K562 (cell line): ENCODE measurements at regions not wholly inside any gene's neighbourhood (a gene's known extent, or its start where the extent isn't known, plus 50 kb on each side); places are given as distances from the start of the nearest gene placed in this dataset.

Experiments used
- BRF1 ChIP-seq: IDR thresholded peaks from 3 replicates; pipeline ENCODE4 v1.6.1; 2011; ENCODE audit warnings: borderline replicate concordance, mild to moderate bottlenecking; ENCODE audit not compliant: insufficient read length; ENCODE audit errors: extremely low read depth
- CREM ChIP-seq: IDR thresholded peaks from 2 replicates; pipeline ENCODE4 v1.6.1; 2014; ENCODE audit warnings: antibody characterized with exemption, low read depth
- E2F4 ChIP-seq: sonication (generic); formaldehyde crosslinking; IDR thresholded peaks from 2 replicates; pipeline ENCODE4 v1.8.0; 2022; ENCODE audit warnings: mild to moderate bottlenecking, low read depth, missing genetic modification reagents
- NCOR1 ChIP-seq: fragments of 450-650 bp; IDR thresholded peaks from 2 replicates; pipeline ENCODE4 v1.6.1; 2016; ENCODE audit warnings: mild to moderate bottlenecking, moderate library complexity
- PKNOX1 ChIP-seq: fragments of 450-650 bp; IDR thresholded peaks from 2 replicates; pipeline ENCODE4 v1.6.1; 2016
- POLR2AphosphoS5 ChIP-seq: IDR thresholded peaks from 2 replicates; pipeline ENCODE4 v1.6.1; 2011; ENCODE audit warnings: mild to moderate bottlenecking, low read depth, low read length, moderate library complexity; ENCODE audit not compliant: control insufficient read depth, insufficient read depth
- SMC3 ChIP-seq: conservative IDR thresholded peaks from 2 replicates; pipeline ENCODE4 v1.6.1; 2011; ENCODE audit warnings: low read depth, low read length, improper control_type of control experiment; ENCODE audit not compliant: insufficient read depth
- SREBF2 ChIP-seq: sonication (generic); formaldehyde crosslinking; IDR thresholded peaks from 2 replicates; pipeline ENCODE4 v1.4.0; 2020; ENCODE audit warnings: mild to moderate bottlenecking, missing genetic modification reagents
- USF2 ChIP-seq: sonication (generic); formaldehyde crosslinking; IDR thresholded peaks from 2 replicates; pipeline ENCODE4 v1.5.0; 2020; ENCODE audit warnings: missing genetic modification reagents
- ZZZ3 ChIP-seq: fragments of 450-650 bp; IDR thresholded peaks from 2 replicates; pipeline ENCODE4 v1.6.1; 2016; ENCODE audit warnings: antibody characterized with exemption, mild to moderate bottlenecking, moderate library complexity
- TF ChIP-seq, protein P1 (sequence below), 3 experiments: IDR thresholded peaks in 2 of 3; conservative IDR thresholded peaks in 1 of 3; 2 replicates each; pipeline ENCODE4 v1.5.1; 2011 to 2012; ENCODE audit warnings: low read length in 3 of 3, mild to moderate bottlenecking in 3 of 3, control low read depth in 2 of 3, improper control_type of control experiment in 1 of 3, inconsistent platforms in 1 of 3, low read depth in 1 of 3, mixed read lengths in 1 of 3, moderate library complexity in 1 of 3; ENCODE audit not compliant: insufficient read depth in 2 of 3

GRCh38 chr20:58146081-58146745 lies 82.2 kb downstream of the ANKRD60 start:
- no peak for TF ChIP-seq E2F4
- TF ChIP-seq NCOR1, result no peak
- no peak for TF ChIP-seq PKNOX1
- TF ChIP-seq SREBF2 (CRISPR knock-in tag), result no peak
- TF ChIP-seq SMC3, result no peak
- TF ChIP-seq, protein P1, sequence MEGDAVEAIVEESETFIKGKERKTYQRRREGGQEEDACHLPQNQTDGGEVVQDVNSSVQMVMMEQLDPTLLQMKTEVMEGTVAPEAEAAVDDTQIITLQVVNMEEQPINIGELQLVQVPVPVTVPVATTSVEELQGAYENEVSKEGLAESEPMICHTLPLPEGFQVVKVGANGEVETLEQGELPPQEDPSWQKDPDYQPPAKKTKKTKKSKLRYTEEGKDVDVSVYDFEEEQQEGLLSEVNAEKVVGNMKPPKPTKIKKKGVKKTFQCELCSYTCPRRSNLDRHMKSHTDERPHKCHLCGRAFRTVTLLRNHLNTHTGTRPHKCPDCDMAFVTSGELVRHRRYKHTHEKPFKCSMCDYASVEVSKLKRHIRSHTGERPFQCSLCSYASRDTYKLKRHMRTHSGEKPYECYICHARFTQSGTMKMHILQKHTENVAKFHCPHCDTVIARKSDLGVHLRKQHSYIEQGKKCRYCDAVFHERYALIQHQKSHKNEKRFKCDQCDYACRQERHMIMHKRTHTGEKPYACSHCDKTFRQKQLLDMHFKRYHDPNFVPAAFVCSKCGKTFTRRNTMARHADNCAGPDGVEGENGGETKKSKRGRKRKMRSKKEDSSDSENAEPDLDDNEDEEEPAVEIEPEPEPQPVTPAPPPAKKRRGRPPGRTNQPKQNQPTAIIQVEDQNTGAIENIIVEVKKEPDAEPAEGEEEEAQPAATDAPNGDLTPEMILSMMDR (IDR thresholded peaks at IDR 0.05 in 2 of 3, conservative IDR thresholded peaks at IDR 0.05 in 1 of 3; ENCODE audit: insufficient read depth in 2 of 3, low read depth in 1 of 3, low read length in 3 of 3), result no peak
- no peak for TF ChIP-seq ZZZ3
- no peak for TF ChIP-seq BRF1
- no peak for TF ChIP-seq POLR2AphosphoS5
- TF ChIP-seq USF2 (CRISPR knock-in tag), result no peak
- TF ChIP-seq CREM, result no peak
